Sigmoid colon (tissue), 4 donors: ENCODE measurements at regions not wholly inside any gene's neighbourhood (a gene's known extent, or its start where the extent isn't known, plus 50 kb on each side); places are given as distances from the start of the nearest gene placed in this dataset.

Experiments used
- EP300 ChIP-seq, 4 donors: sonication (generic); formaldehyde crosslinking; IDR thresholded peaks; one replicate each; pipeline ENCODE4 v1.6.1; 2017; ENCODE audit warnings: antibody characterized with exemption in 4 of 4
- POLR2A ChIP-seq, 2 donors: fragments of 450-650 bp; IDR thresholded peaks; one replicate each; pipeline ENCODE4 v1.6.1; 2016; ENCODE audit warnings: antibody characterized with exemption in 2 of 2, mild to moderate bottlenecking in 2 of 2, moderate library complexity in 2 of 2
- TF ChIP-seq, protein P1 (sequence below), 4 experiments: fragments of 450-650 bp in 3 of 4; fragments of 200-600 bp in 1 of 4; IDR thresholded peaks; one replicate each; pipeline ENCODE4 v1.5.1; 2016 to 2019; ENCODE audit warnings: antibody characterized with exemption in 4 of 4, mild to moderate bottlenecking in 3 of 4, moderate library complexity in 2 of 4

- TF ChIP-seq EP300 (IDR thresholded peaks at IDR 0.05) = no peak
- TF ChIP-seq, protein P1, sequence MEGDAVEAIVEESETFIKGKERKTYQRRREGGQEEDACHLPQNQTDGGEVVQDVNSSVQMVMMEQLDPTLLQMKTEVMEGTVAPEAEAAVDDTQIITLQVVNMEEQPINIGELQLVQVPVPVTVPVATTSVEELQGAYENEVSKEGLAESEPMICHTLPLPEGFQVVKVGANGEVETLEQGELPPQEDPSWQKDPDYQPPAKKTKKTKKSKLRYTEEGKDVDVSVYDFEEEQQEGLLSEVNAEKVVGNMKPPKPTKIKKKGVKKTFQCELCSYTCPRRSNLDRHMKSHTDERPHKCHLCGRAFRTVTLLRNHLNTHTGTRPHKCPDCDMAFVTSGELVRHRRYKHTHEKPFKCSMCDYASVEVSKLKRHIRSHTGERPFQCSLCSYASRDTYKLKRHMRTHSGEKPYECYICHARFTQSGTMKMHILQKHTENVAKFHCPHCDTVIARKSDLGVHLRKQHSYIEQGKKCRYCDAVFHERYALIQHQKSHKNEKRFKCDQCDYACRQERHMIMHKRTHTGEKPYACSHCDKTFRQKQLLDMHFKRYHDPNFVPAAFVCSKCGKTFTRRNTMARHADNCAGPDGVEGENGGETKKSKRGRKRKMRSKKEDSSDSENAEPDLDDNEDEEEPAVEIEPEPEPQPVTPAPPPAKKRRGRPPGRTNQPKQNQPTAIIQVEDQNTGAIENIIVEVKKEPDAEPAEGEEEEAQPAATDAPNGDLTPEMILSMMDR (IDR thresholded peaks at IDR 0.05) = no peak
- no peak for TF ChIP-seq POLR2A (IDR thresholded peaks at IDR 0.05)
These were observed 705.1 kb downstream of the MED13L start for GRCh38 chr12:115572440-115572839.
